ENCODE measurements at regions not wholly inside any gene's neighbourhood (a gene's known extent, or its start where the extent isn't known, plus 50 kb on each side); places are given as distances from the start of the nearest gene placed in this dataset.
"Not testable (repeated sequence)": the region's sequence is repeated elsewhere in the genome, so short reads cannot be mapped to it uniquely, and the experiment has no call there.

DNA sequence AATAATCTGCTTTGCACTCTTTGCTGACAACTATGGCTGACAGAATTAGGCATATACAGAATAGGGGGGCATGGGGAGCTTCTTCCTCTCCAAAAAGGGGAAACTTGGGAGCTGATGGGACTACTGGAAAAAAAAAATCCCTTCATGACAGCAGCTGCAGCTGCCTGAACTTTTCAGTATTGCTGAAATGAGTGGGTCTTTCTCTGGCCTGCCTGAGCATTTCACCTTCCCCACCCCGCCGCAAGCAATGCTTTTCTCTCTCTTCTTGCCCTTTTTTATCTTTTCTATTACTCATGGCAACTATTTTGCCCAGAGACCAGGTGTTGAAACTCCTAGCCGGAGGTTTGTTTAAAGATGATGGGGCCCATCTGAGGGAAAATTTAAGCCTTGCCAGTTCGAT, 244.9 kb downstream of the SEMA3D start:
- ATAC-seq (no peak), DNase-seq (ENCODE audit: low spot score in 2 of 2) (no peak)
- Mint-ChIP-seq H3K4me1 (no peaks in the 10 kb centered on the region), H3K36me3 (no peaks in the 10 kb centered on the region), H3K9me3 (peaks cover 9% of the 10 kb centered on the region), H3K27ac (no peak overlapping the region), H3K4me3 (no peak overlapping the region)

GRCh38 chr7:84941291-84941690, 245.6 kb downstream of the SEMA3D start:
- no peaks in the 10 kb centered on the region for H3K36me3 Mint-ChIP-seq
- H3K27ac Mint-ChIP-seq = no peak overlapping the region
- no peak overlapping the region for H3K4me3 Mint-ChIP-seq
- ATAC-seq = no peak
- no peak for DNase-seq (ENCODE audit: low spot score in 2 of 2)
- H3K9me3 Mint-ChIP-seq = peaks cover 10% of the 10 kb centered on the region
- no peaks in the 10 kb centered on the region for H3K4me1 Mint-ChIP-seq

GRCh38 chr7:84939888-84940287, 247.0 kb downstream of the SEMA3D start:
- DNase-seq (ENCODE audit: low spot score in 2 of 2) (no peak), ATAC-seq (peak; percentile 24)
- Mint-ChIP-seq H3K4me3 (no peak overlapping the region), H3K36me3 (no peaks in the 10 kb centered on the region), H3K9me3 (peaks cover 14% of the 10 kb centered on the region), H3K4me1 (no peaks in the 10 kb centered on the region), H3K27ac (no peak overlapping the region)

- no peak for DNase-seq (ENCODE audit: low spot score in 2 of 2)
- H3K36me3 Mint-ChIP-seq = no peaks in the 10 kb centered on the region
- H3K9me3 Mint-ChIP-seq = peaks cover 16% of the 10 kb centered on the region
- H3K27ac Mint-ChIP-seq = no peak overlapping the region
- H3K4me3 Mint-ChIP-seq = no peak overlapping the region
- no peaks in the 10 kb centered on the region for H3K4me1 Mint-ChIP-seq
- peak; percentile 24 for ATAC-seq
Observed at GRCh38 chr7:84939442-84939841, 247.4 kb downstream of the SEMA3D start.

DNA sequence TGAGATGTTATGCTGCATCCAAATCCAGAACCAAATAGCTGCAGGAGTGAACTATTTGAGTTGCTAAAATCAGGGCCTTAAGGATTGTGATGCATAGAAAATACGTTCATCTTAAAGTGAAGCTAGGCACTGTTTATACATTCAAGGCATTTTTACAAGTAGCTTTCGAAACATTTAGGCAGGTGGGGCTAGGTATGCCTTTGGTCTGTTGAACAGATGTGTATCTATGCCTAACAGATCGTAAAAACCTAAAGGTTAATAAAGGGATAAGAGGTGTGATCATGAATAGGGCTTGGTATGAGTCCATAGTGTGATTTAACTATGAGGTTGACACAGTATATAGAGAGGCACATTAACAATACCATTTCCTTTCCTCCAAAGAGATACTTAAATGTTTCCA, 262.5 kb downstream of the SEMA3D start:
- Mint-ChIP-seq H3K9me3 (peaks cover 12% of the 10 kb centered on the region), H3K27ac (no peak overlapping the region), H3K4me3 (no peak overlapping the region), H3K4me1 (no peaks in the 10 kb centered on the region), H3K36me3 (no peaks in the 10 kb centered on the region)
- no peak for DNase-seq (ENCODE audit: low spot score in 2 of 2)
- no peak for ATAC-seq

DNA sequence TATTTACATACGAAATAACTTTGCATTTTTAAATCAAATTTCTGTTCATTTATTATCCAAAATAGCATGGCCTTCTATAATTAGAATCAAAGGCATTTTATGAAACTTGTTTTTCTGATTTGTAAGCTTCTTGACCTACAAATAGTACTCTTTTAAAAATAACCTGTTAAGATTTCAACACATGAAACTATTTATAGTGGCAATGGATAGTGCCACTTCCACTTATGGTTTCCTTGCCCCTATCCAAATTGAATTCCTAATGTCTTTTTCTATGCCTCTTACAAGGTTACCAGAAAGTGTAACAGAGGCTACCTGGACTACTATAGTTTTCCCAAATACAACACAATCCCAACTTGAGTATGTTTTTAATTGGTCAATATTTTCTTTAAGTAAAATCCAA, 263.5 kb downstream of the SEMA3D start:
- Mint-ChIP-seq H3K4me3 (no peak overlapping the region), H3K9me3 (peaks cover 12% of the 10 kb centered on the region), H3K4me1 (no peaks in the 10 kb centered on the region), H3K36me3 (no peaks in the 10 kb centered on the region), H3K27ac (no peak overlapping the region)
- no peak for DNase-seq (ENCODE audit: low spot score in 2 of 2)
- no peak for ATAC-seq

GRCh38 chr7:84921154-84921553, 265.7 kb downstream of the SEMA3D start:
- H3K4me3 Mint-ChIP-seq = no peak overlapping the region
- ATAC-seq (no peak), DNase-seq (ENCODE audit: low spot score in 2 of 2) (no peak)
- no peaks in the 10 kb centered on the region for H3K4me1 Mint-ChIP-seq
- peaks cover 16% of the 10 kb centered on the region for H3K9me3 Mint-ChIP-seq
- H3K36me3 Mint-ChIP-seq = no peaks in the 10 kb centered on the region
- H3K27ac Mint-ChIP-seq = no peak overlapping the region

GRCh38 chr7:84916973-84917372, 269.9 kb downstream of the SEMA3D start:
- not testable (repeated sequence) for H3K4me3 Mint-ChIP-seq; ATAC-seq; DNase-seq (ENCODE audit: low spot score in 2 of 2); H3K27ac Mint-ChIP-seq; H3K36me3 Mint-ChIP-seq; H3K4me1 Mint-ChIP-seq
- H3K9me3 Mint-ChIP-seq = peaks cover 16% of the 10 kb centered on the region

DNA sequence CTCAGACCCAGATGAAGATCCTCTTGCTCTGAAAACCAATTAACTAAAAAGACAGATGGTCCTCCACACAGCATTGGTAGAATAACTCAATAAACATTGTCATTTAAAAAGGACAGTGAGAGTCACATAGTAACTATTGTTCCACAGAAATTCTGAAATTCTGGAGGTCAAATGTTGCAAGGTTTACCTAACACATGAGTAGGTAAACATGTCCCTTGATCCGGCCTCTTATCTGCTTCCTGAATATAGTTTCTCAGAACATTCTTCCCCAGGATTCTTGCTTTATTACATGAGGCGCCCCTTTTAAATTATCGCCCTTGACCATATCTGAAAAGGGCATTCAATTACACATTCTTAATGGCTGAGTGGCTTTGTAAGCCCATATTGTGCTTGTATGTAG, 270.7 kb downstream of the SEMA3D start:
- no peak for ATAC-seq
- Mint-ChIP-seq H3K4me1 (no peaks in the 10 kb centered on the region), H3K36me3 (no peaks in the 10 kb centered on the region), H3K9me3 (peaks cover 16% of the 10 kb centered on the region), H3K4me3 (no peak overlapping the region), H3K27ac (no peak overlapping the region)
- DNase-seq (ENCODE audit: low spot score in 2 of 2) = no peak

DNA sequence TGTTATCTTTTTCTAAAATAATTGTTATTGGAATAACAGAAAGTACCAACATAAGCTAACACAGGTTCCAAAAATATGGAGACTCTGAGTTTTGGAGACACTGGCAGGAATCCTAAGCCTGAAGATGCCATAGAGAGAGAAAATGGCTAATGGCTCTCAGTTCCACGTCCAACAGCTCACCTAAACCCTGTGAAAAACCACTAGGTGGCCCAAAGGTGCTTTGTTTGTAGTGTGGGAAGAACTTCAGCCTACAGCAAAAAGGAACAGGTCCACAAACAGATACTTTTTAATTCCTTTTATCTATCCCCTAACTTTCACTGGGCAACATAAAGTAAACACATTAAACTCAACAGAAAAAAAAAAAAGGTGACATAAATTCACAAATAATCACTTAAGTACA, 272.3 kb downstream of the SEMA3D start:
- Mint-ChIP-seq H3K4me3 (no peak overlapping the region), H3K36me3 (no peaks in the 10 kb centered on the region), H3K4me1 (no peaks in the 10 kb centered on the region), H3K27ac (no peak overlapping the region), H3K9me3 (peaks cover 9% of the 10 kb centered on the region)
- no peak for ATAC-seq
- DNase-seq (ENCODE audit: low spot score in 2 of 2) = no peak

DNA sequence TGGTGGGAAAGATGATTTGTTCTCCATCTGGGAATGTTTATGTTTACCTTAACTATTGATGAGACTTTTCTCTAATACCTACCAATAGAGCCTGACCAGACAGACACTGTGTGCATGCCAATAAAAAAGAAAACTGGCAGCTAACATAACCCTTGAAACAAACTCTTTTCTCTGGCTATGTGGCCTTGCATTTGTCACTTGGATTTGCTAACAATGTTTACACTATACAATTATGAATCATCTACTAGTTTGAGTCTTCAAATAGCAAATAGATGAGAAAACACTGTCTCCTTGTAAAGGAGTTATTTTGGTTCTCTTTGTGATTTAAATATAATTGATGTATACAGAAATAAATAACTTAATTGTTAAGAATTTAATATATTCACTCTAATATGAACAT, 273.1 kb downstream of the SEMA3D start:
- H3K4me1 Mint-ChIP-seq = no peaks in the 10 kb centered on the region
- no peak for DNase-seq (ENCODE audit: low spot score in 2 of 2)
- ATAC-seq = no peak
- no peaks in the 10 kb centered on the region for H3K36me3 Mint-ChIP-seq
- peaks cover 6% of the 10 kb centered on the region for H3K9me3 Mint-ChIP-seq
- H3K4me3 Mint-ChIP-seq = no peak overlapping the region
- H3K27ac Mint-ChIP-seq = no peak overlapping the region

- DNase-seq (ENCODE audit: low spot score in 2 of 2) (no peak), ATAC-seq (no peak)
- Mint-ChIP-seq H3K4me3 (no peak overlapping the region), H3K27ac (no peak overlapping the region), H3K36me3 (no peaks in the 10 kb centered on the region), H3K9me3 (peaks cover 6% of the 10 kb centered on the region), H3K4me1 (no peaks in the 10 kb centered on the region)
Observed at GRCh38 chr7:84912993-84913635, 273.7 kb downstream of the SEMA3D start.

DNA sequence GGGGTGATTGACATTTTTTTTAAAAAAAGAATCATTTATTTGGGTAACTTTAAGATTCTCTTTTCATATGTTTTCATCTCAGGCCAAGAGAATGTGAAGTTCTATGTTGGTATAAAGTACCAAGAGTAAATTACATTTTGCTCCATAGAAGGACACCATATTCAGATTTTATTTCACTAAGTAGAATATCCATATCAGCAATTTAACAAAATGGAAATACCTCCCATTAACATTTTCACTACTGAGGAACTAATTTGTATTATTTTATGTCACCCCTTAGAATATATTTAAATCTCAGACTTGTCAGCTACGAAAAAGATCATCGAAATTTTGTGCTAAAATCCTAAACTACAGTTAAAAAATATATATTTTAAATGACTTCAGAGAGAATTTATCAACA, 274.3 kb downstream of the SEMA3D start:
- H3K4me3 Mint-ChIP-seq = no peak overlapping the region
- ATAC-seq (no peak), DNase-seq (ENCODE audit: low spot score in 2 of 2) (no peak)
- no peaks in the 10 kb centered on the region for H3K36me3 Mint-ChIP-seq
- no peaks in the 10 kb centered on the region for H3K4me1 Mint-ChIP-seq
- H3K9me3 Mint-ChIP-seq = peaks cover 4% of the 10 kb centered on the region
- H3K27ac Mint-ChIP-seq = no peak overlapping the region

DNA sequence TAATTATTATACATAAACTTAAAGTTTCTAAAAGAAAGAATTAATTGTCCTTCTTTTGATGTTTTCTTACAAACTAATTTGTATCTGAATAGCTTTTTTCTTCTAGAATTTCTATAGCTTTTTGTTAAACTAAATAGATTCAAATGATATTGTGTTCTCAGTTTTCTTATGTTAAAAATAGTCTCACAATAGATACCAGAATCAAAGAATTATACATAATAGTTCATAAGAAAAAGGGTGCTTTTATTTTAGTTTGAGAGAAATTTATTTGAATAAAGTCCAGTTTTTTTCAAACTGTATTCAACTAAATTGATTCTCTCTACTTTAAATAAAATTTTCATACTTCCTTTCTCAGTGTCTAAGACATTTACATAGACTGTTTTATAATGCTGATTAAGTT, 274.8 kb downstream of the SEMA3D start:
- Mint-ChIP-seq H3K4me1 (no peaks in the 10 kb centered on the region), H3K36me3 (no peaks in the 10 kb centered on the region), H3K4me3 (no peak overlapping the region), H3K27ac (no peak overlapping the region), H3K9me3 (peaks cover 3% of the 10 kb centered on the region)
- DNase-seq (ENCODE audit: low spot score in 2 of 2) (no peak), ATAC-seq (no peak)

DNA sequence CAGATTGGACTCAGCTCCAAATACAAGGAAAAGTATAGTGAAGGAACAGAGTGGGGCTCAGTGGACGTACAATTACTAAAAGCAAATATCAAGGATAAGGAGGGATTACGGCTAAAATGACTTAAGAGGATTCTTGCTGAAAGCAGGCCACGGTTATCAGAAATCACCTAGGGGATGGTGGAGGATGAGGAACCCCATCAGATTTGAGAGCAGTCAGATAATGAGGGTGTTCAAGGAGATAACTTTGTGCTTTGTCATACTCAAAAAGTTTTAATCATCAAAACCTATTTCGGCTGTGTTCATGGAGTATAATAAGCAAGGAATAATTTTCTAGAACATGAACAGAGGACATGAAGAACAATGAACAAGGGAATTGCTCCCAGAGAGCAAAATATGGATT, 275.8 kb downstream of the SEMA3D start:
- Mint-ChIP-seq H3K27ac (no peak overlapping the region), H3K4me3 (no peak overlapping the region), H3K36me3 (no peaks in the 10 kb centered on the region), H3K9me3 (peaks cover 3% of the 10 kb centered on the region), H3K4me1 (no peaks in the 10 kb centered on the region)
- ATAC-seq (no peak), DNase-seq (ENCODE audit: low spot score in 2 of 2) (no peak)

- not testable (repeated sequence) for DNase-seq (ENCODE audit: low spot score in 2 of 2)
Observed at GRCh38 chr7:84910322-84910721, 276.5 kb downstream of the SEMA3D start.

More at GRCh38 chr7:84910322-84910721, 276.5 kb downstream of the SEMA3D start:
- H3K27ac Mint-ChIP-seq, ATAC-seq, H3K4me3 Mint-ChIP-seq, H3K36me3 Mint-ChIP-seq, H3K9me3 Mint-ChIP-seq, H3K4me1 Mint-ChIP-seq: not testable (repeated sequence)

Measured in stimulated activated effector memory CD8-positive, alpha-beta T cell treated with anti-CD3 and anti-CD28 coated beads, Interleukin-12 subunit alpha, Interleukin-12 subunit beta, amount 100 ng/mL, for 72 hours (primary cell).